ENCODE measurements at regions not wholly inside any gene's neighbourhood (a gene's known extent, or its start where the extent isn't known, plus 50 kb on each side); places are given as distances from the start of the nearest gene placed in this dataset.

GRCh38 chr13:54989418-54989817, 1960.8 kb downstream of the OLFM4 start:
- H3K27me3 ChIP-seq (ENCODE audit: control insufficient read depth, insufficient read depth, low read length), result no peaks in the 10 kb centered on the region
- intact Hi-C loops (cut with DNase I), result no loop called here
- FAIRE-seq, result no peak
- no peak overlapping the region for H3K27ac ChIP-seq (ENCODE audit: low read depth in 2 of 2, low read length in 2 of 2)
- TF ChIP-seq, protein P1, sequence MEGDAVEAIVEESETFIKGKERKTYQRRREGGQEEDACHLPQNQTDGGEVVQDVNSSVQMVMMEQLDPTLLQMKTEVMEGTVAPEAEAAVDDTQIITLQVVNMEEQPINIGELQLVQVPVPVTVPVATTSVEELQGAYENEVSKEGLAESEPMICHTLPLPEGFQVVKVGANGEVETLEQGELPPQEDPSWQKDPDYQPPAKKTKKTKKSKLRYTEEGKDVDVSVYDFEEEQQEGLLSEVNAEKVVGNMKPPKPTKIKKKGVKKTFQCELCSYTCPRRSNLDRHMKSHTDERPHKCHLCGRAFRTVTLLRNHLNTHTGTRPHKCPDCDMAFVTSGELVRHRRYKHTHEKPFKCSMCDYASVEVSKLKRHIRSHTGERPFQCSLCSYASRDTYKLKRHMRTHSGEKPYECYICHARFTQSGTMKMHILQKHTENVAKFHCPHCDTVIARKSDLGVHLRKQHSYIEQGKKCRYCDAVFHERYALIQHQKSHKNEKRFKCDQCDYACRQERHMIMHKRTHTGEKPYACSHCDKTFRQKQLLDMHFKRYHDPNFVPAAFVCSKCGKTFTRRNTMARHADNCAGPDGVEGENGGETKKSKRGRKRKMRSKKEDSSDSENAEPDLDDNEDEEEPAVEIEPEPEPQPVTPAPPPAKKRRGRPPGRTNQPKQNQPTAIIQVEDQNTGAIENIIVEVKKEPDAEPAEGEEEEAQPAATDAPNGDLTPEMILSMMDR (IDR thresholded peaks at IDR 0.05; ENCODE audit: borderline replicate concordance, extremely low read depth, insufficient read depth), result no peak
- no peak overlapping the region for H3K4me3 ChIP-seq (ENCODE audit: low read length in 3 of 3)
- no peaks in the 10 kb centered on the region for H3K9me3 ChIP-seq (ENCODE audit: control insufficient read depth in 2 of 3, insufficient read depth in 1 of 3, low read length in 3 of 3)
- H3K4me1 ChIP-seq (ENCODE audit: control insufficient read depth in 2 of 3, insufficient read depth in 2 of 3, low read depth in 1 of 3, low read length in 3 of 3), result no peaks in the 10 kb centered on the region
- DNase-seq, result no peak
- no peak overlapping the region for H3K9ac ChIP-seq (ENCODE audit: low read length in 3 of 3)
- no peaks in the 10 kb centered on the region for H3K36me3 ChIP-seq (ENCODE audit: control insufficient read depth in 2 of 3, insufficient read depth in 3 of 3, low read length in 3 of 3)

- Histone ChIP-seq H3K4me1 (ENCODE audit: control insufficient read depth in 2 of 3, insufficient read depth in 2 of 3, low read depth in 1 of 3, low read length in 3 of 3) (no peaks in the 10 kb centered on the region), H3K27ac (ENCODE audit: low read depth in 2 of 2, low read length in 2 of 2) (no peak overlapping the region), H3K27me3 (ENCODE audit: control insufficient read depth, insufficient read depth, low read length) (no peaks in the 10 kb centered on the region), H3K4me3 (ENCODE audit: low read length in 3 of 3) (no peak overlapping the region), H3K9me3 (ENCODE audit: control insufficient read depth in 2 of 3, insufficient read depth in 1 of 3, low read length in 3 of 3) (no peaks in the 10 kb centered on the region), H3K36me3 (ENCODE audit: control insufficient read depth in 2 of 3, insufficient read depth in 3 of 3, low read length in 3 of 3) (no peaks in the 10 kb centered on the region), H3K9ac (ENCODE audit: low read length in 3 of 3) (no peak overlapping the region)
- no peak for DNase-seq
- TF ChIP-seq, protein P1 (IDR thresholded peaks at IDR 0.05; ENCODE audit: borderline replicate concordance, extremely low read depth, insufficient read depth), result no peak
- no peak for FAIRE-seq
- intact Hi-C loops (cut with DNase I), result no loop called here
These were observed 1970.8 kb downstream of the OLFM4 start for GRCh38 chr13:54999399-54999907.

DNA sequence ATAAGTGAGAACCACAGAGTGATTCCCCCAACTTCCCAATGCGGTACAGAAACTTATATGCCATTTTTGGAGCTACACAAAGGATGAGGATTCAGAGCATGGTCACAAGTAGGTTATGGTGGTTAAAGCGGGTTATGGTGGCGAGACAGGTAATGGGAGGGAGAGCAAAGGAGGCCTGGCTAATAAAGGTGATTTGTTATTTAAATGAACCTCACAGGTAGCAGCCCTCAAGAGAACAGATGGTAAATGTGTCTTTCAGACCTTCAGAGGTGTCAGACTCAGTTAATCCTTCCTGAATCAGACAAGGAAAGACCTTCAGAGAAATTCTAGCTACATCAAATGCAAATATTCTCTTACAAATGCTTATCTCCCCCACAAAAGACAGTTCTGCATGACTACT, 1971.4 kb downstream of the OLFM4 start:
- H3K4me3 ChIP-seq (ENCODE audit: low read length in 3 of 3), result no peak overlapping the region
- TF ChIP-seq, protein P1 (IDR thresholded peaks at IDR 0.05; ENCODE audit: borderline replicate concordance, extremely low read depth, insufficient read depth), result no peak

DNA sequence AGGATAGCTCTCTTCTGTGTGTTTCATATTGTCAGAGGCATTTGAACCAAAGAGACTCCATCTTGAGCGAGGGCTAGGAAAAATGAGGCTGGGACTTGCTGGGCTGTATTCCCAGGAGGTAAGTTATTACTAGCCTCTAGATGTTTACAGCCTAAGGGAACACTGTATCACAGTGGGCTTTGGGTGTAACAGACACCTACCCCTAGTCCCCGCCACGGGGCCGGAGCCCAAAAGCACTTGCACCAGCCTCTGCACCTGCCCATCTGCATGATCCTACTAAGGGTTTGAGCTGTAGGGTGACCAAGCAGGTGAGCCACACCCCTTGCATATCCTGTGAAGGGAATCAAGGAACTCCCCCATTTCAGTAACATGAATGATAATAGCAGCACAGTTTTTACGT, 1972.2 kb downstream of the OLFM4 start:
- H3K27ac ChIP-seq (ENCODE audit: low read depth in 2 of 2, low read length in 2 of 2), result no peak overlapping the region
- no peak for FAIRE-seq
- no peak for DNase-seq
- H3K4me3 ChIP-seq (ENCODE audit: low read length in 3 of 3), result no peak overlapping the region
- TF ChIP-seq, protein P1 (IDR thresholded peaks at IDR 0.05; ENCODE audit: borderline replicate concordance, extremely low read depth, insufficient read depth), result no peak
- no peaks in the 10 kb centered on the region for H3K36me3 ChIP-seq (ENCODE audit: control insufficient read depth in 2 of 3, insufficient read depth in 3 of 3, low read length in 3 of 3)
- H3K9me3 ChIP-seq (ENCODE audit: control insufficient read depth in 2 of 3, insufficient read depth in 1 of 3, low read length in 3 of 3), result no peaks in the 10 kb centered on the region
- intact Hi-C loops (cut with DNase I), result no loop called here
- no peaks in the 10 kb centered on the region for H3K4me1 ChIP-seq (ENCODE audit: control insufficient read depth in 2 of 3, insufficient read depth in 2 of 3, low read depth in 1 of 3, low read length in 3 of 3)
- H3K27me3 ChIP-seq (ENCODE audit: control insufficient read depth, insufficient read depth, low read length), result no peaks in the 10 kb centered on the region
- no peak overlapping the region for H3K9ac ChIP-seq (ENCODE audit: low read length in 3 of 3)

More for the DNA sequence above, 1971.4 kb downstream of the OLFM4 start:
- intact Hi-C loops (cut with DNase I), result no loop called here
- Histone ChIP-seq H3K27me3 (ENCODE audit: control insufficient read depth, insufficient read depth, low read length) (no peaks in the 10 kb centered on the region), H3K9ac (ENCODE audit: low read length in 3 of 3) (no peak overlapping the region), H3K27ac (ENCODE audit: low read depth in 2 of 2, low read length in 2 of 2) (no peak overlapping the region), H3K9me3 (ENCODE audit: control insufficient read depth in 2 of 3, insufficient read depth in 1 of 3, low read length in 3 of 3) (no peaks in the 10 kb centered on the region), H3K36me3 (ENCODE audit: control insufficient read depth in 2 of 3, insufficient read depth in 3 of 3, low read length in 3 of 3) (no peaks in the 10 kb centered on the region), H3K4me1 (ENCODE audit: control insufficient read depth in 2 of 3, insufficient read depth in 2 of 3, low read depth in 1 of 3, low read length in 3 of 3) (no peaks in the 10 kb centered on the region)
- DNase-seq (no peak), FAIRE-seq (no peak)

All from kidney (tissue), 13 donors.